ENCODE measurements at regions not wholly inside any gene's neighbourhood (a gene's known extent, or its start where the extent isn't known, plus 50 kb on each side); places are given as distances from the start of the nearest gene placed in this dataset.
"Not testable (repeated sequence)": the region's sequence is repeated elsewhere in the genome, so short reads cannot be mapped to it uniquely, and the experiment has no call there.

DNA sequence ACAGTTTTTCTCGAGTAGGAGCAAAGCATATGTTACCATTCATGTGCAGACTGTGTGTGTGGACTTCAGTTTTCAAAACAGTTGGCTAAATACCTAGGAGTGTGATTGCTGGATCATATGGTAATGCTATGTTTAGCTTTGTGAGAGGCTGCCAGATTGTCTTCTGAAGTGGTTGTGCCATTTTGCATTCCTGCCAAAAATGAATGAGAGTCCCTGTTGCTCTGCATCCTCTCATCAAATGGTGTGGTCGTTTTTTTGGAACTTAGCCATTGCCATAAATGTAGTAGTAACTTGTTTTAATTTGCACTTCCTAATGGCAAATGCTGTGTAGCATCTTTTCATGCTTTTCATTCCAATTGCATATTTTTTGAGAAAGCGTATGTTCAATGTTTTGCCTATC, 77.2 kb upstream of the NDN start:
- WGBS, 2 donors = 54 to 63% methylated on average over 3 of the region's 3 CpGs
- H3K9ac ChIP-seq (ENCODE audit: insufficient read depth in 1 of 2, low read length in 2 of 2) = no peak overlapping the region

DNA sequence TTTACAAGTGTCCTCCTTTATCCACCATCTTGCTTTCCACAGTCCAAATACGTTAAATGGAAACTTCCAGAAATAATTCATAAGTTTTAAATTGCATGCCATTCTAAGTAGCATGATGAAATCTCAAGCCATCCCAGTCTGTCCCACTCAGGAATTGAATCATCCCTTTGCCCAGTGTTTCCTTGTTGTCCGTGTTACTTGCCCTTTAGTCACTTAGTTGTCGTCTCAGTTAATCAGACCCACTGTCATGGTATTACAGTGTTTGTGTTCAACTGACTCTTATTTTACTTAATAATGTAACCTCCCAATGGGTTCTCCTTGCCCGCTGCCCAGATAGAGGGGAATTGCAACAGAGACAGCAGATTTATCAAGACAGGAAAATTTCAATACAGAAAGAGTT, 77.6 kb upstream of the NDN start:
- Histone ChIP-seq H3K4me3 (no peak overlapping the region), H3K36me3 (ENCODE audit: control insufficient read depth in 4 of 4, insufficient read depth in 4 of 4, low read length in 4 of 4) (no peaks in the 10 kb centered on the region), H3K27ac (ENCODE audit: low read depth in 1 of 2, low read length in 1 of 2) (no peak overlapping the region), H3K4me1 (ENCODE audit: control insufficient read depth in 5 of 5, insufficient read depth in 5 of 5, low read length in 5 of 5) (no peaks in the 10 kb centered on the region), H3K9ac (ENCODE audit: insufficient read depth in 1 of 2, low read length in 2 of 2) (no peak overlapping the region), H3K27me3 (ENCODE audit: control insufficient read depth in 3 of 3, insufficient read depth in 3 of 3, low read length in 2 of 3) (no peaks in the 10 kb centered on the region), H3K9me3 (ENCODE audit: control insufficient read depth in 4 of 4, insufficient read depth in 3 of 4, low read length in 3 of 4) (peaks cover 0 to 4% (median 3%) of the 10 kb centered on the region in 4 donors)
- TF ChIP-seq, protein P1, sequence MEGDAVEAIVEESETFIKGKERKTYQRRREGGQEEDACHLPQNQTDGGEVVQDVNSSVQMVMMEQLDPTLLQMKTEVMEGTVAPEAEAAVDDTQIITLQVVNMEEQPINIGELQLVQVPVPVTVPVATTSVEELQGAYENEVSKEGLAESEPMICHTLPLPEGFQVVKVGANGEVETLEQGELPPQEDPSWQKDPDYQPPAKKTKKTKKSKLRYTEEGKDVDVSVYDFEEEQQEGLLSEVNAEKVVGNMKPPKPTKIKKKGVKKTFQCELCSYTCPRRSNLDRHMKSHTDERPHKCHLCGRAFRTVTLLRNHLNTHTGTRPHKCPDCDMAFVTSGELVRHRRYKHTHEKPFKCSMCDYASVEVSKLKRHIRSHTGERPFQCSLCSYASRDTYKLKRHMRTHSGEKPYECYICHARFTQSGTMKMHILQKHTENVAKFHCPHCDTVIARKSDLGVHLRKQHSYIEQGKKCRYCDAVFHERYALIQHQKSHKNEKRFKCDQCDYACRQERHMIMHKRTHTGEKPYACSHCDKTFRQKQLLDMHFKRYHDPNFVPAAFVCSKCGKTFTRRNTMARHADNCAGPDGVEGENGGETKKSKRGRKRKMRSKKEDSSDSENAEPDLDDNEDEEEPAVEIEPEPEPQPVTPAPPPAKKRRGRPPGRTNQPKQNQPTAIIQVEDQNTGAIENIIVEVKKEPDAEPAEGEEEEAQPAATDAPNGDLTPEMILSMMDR (IDR thresholded peaks at IDR 0.05; ENCODE audit: control extremely low read depth, extremely low read depth) = no peak
- WGBS, 2 donors = 77% methylated on average over 4 of the region's 4 CpGs
- DNase-seq = peak in 2 of 3 donors; percentile 6 to 14
- ATAC-seq (ENCODE audit: insufficient read depth, low FRiP score) = no peak

More for the DNA sequence above, 77.2 kb upstream of the NDN start:
- ATAC-seq (ENCODE audit: insufficient read depth, low FRiP score) = no peak
- H3K4me1 ChIP-seq (ENCODE audit: control insufficient read depth in 5 of 5, insufficient read depth in 5 of 5, low read length in 5 of 5) = no peaks in the 10 kb centered on the region
- TF ChIP-seq, protein P1 (IDR thresholded peaks at IDR 0.05; ENCODE audit: control extremely low read depth, extremely low read depth) = no peak
- peak in 2 of 3 donors; percentile 32 to 33 for DNase-seq
- H3K9me3 ChIP-seq (ENCODE audit: control insufficient read depth in 4 of 4, insufficient read depth in 3 of 4, low read length in 3 of 4) = peaks cover 0 to 4% (median 3%) of the 10 kb centered on the region in 4 donors
- H3K36me3 ChIP-seq (ENCODE audit: control insufficient read depth in 4 of 4, insufficient read depth in 4 of 4, low read length in 4 of 4) = no peaks in the 10 kb centered on the region
- H3K4me3 ChIP-seq = no peak overlapping the region
- no peaks in the 10 kb centered on the region for H3K27me3 ChIP-seq (ENCODE audit: control insufficient read depth in 3 of 3, insufficient read depth in 3 of 3, low read length in 2 of 3)
- no peak overlapping the region for H3K27ac ChIP-seq (ENCODE audit: low read depth in 1 of 2, low read length in 1 of 2)

DNA sequence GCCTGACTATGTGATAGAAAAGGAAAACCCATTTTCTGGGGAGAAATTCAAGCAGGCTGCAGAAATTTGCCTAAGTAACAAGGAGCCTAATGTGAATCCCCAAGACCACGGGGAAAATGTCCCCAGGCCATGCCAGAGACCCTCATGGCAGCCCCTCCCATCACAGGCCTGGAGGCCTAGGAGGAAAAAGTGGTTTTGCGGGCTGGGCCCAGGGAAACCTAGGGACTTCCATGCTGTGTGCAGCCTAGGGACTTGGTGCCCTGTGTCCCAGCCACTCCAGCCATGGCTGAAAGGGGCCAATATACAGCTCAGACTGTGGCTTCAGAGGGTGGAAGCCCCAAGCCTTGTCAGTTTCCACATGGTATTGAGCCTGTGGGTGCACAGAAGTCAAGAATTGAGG, 79.7 kb upstream of the NDN start:
- ATAC-seq (ENCODE audit: insufficient read depth, low FRiP score); DNase-seq; H3K4me3 ChIP-seq; H3K27me3 ChIP-seq (ENCODE audit: control insufficient read depth in 3 of 3, insufficient read depth in 3 of 3, low read length in 2 of 3); H3K9ac ChIP-seq (ENCODE audit: insufficient read depth in 1 of 2, low read length in 2 of 2); H3K27ac ChIP-seq (ENCODE audit: low read depth in 1 of 2, low read length in 1 of 2); H3K36me3 ChIP-seq (ENCODE audit: control insufficient read depth in 4 of 4, insufficient read depth in 4 of 4, low read length in 4 of 4); H3K9me3 ChIP-seq (ENCODE audit: control insufficient read depth in 4 of 4, insufficient read depth in 3 of 4, low read length in 3 of 4); H3K4me1 ChIP-seq (ENCODE audit: control insufficient read depth in 5 of 5, insufficient read depth in 5 of 5, low read length in 5 of 5): not testable (repeated sequence)
- WGBS, 2 donors = 51 to 66% methylated on average over 2 of the region's 2 CpGs

DNA sequence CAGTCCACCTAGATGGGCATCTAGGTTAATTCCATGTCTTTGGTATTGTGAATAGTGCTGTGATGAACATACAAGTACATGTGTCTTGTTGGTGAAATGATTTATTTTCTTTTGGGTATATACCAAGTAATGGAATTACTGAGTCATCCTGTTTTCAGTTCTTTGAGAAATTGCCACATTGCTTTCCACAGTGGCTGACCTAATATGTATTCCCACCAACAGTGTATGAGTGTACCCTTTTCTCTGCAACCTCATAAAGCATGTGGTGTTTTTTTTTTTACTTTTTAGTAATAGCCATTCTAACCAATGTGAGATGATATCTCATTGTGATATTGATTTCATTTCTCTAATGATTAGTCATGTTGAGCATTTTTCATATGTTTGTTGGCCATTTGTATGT, 86.0 kb upstream of the NDN start:
- TF ChIP-seq, protein P1 (IDR thresholded peaks at IDR 0.05; ENCODE audit: control extremely low read depth, extremely low read depth) = no peak
- no peak overlapping the region for H3K4me3 ChIP-seq
- H3K36me3 ChIP-seq (ENCODE audit: control insufficient read depth in 4 of 4, insufficient read depth in 4 of 4, low read length in 4 of 4) = no peaks in the 10 kb centered on the region
- H3K27me3 ChIP-seq (ENCODE audit: control insufficient read depth in 3 of 3, insufficient read depth in 3 of 3, low read length in 2 of 3) = no peaks in the 10 kb centered on the region
- no peaks in the 10 kb centered on the region for H3K9me3 ChIP-seq (ENCODE audit: control insufficient read depth in 4 of 4, insufficient read depth in 3 of 4, low read length in 3 of 4)
- ATAC-seq (ENCODE audit: insufficient read depth, low FRiP score) (no peak), DNase-seq (no peak)
- H3K4me1 ChIP-seq (ENCODE audit: control insufficient read depth in 5 of 5, insufficient read depth in 5 of 5, low read length in 5 of 5) = no peaks in the 10 kb centered on the region
- no peak overlapping the region for H3K27ac ChIP-seq (ENCODE audit: low read depth in 1 of 2, low read length in 1 of 2)
- no peak overlapping the region for H3K9ac ChIP-seq (ENCODE audit: insufficient read depth in 1 of 2, low read length in 2 of 2)
